Activated CD4-positive, alpha-beta T cell treated with anti-CD3 and anti-CD28 coated beads, Interleukin-2, Interleukin-4, amounts not matched to agents 100 ng/mL and 50 ng/mL, durations not matched to agents 16 hours and 8 hours (primary cell): ENCODE measurements at regions not wholly inside any gene's neighbourhood (a gene's known extent, or its start where the extent isn't known, plus 50 kb on each side); places are given as distances from the start of the nearest gene placed in this dataset.
"Not testable (repeated sequence)": the region's sequence is repeated elsewhere in the genome, so short reads cannot be mapped to it uniquely, and the experiment has no call there.

Experiments
- DNase-seq: peaks from one replicate; pipeline ENCODE4 v3.0.0-alpha.2; 2020; ENCODE audit warnings: low spot score

- DNase-seq, result no peak
These were observed 54.3 kb upstream of the CIT start for GRCh38 chr12:119931402-119931801.

- DNase-seq, result no peak
These were observed 55.8 kb upstream of the CIT start for GRCh38 chr12:119932921-119933320.

GRCh38 chr12:119934780-119935179, 54.3 kb upstream of the BICDL1 start:
- not testable (repeated sequence) for DNase-seq

- no peak for DNase-seq
These were observed 52.2 kb upstream of the BICDL1 start for GRCh38 chr12:119936705-119937311.

- DNase-seq, result peak; percentile 56
These were observed 50.9 kb upstream of the BICDL1 start for GRCh38 chr12:119938049-119938667.
